ENCODE measurements at regions not wholly inside any gene's neighbourhood (a gene's known extent, or its start where the extent isn't known, plus 50 kb on each side); places are given as distances from the start of the nearest gene placed in this dataset.
"Not testable (repeated sequence)": the region's sequence is repeated elsewhere in the genome, so short reads cannot be mapped to it uniquely, and the experiment has no call there.

- no peak for DNase-seq
Observed at GRCh38 chr3:35070088-35070487, 569.2 kb upstream of the ARPP21 start.

- no peak for DNase-seq
Observed at GRCh38 chr3:35071772-35072171, 567.6 kb upstream of the ARPP21 start.

GRCh38 chr3:35078780-35079179, 560.5 kb upstream of the ARPP21 start:
- no peak for DNase-seq

GRCh38 chr3:35079403-35079802, 559.9 kb upstream of the ARPP21 start:
- DNase-seq, result no peak

- no peak for DNase-seq
Observed at GRCh38 chr3:35081899-35082298, 557.4 kb upstream of the ARPP21 start.

GRCh38 chr3:35088943-35089342, 550.4 kb upstream of the ARPP21 start:
- no peak for DNase-seq

GRCh38 chr3:35114686-35115085, 524.6 kb upstream of the ARPP21 start:
- no peak for DNase-seq

- DNase-seq, result no peak
Observed at GRCh38 chr3:35120026-35120425, 519.3 kb upstream of the ARPP21 start.

- no peak for DNase-seq
Observed at GRCh38 chr3:35137612-35138011, 501.7 kb upstream of the ARPP21 start.

- DNase-seq, result no peak
Observed at GRCh38 chr3:35141406-35141805, 497.9 kb upstream of the ARPP21 start.

GRCh38 chr3:35144011-35144410, 495.3 kb upstream of the ARPP21 start:
- DNase-seq, result no peak

GRCh38 chr3:35146256-35147035, 492.9 kb upstream of the ARPP21 start:
- DNase-seq, result not testable (repeated sequence)

- no peak for DNase-seq
Observed at GRCh38 chr3:35183927-35184675, 455.2 kb upstream of the ARPP21 start.

- no peak for DNase-seq
Observed at GRCh38 chr3:35184775-35185174, 454.6 kb upstream of the ARPP21 start.

GRCh38 chr3:35187908-35188307, 451.4 kb upstream of the ARPP21 start:
- no peak for DNase-seq

GRCh38 chr3:35194666-35195065, 444.7 kb upstream of the ARPP21 start:
- no peak for DNase-seq

- no peak for DNase-seq
Observed at GRCh38 chr3:35198857-35199256, 440.5 kb upstream of the ARPP21 start.

GRCh38 chr3:35200056-35200455, 439.3 kb upstream of the ARPP21 start:
- no peak for DNase-seq

GRCh38 chr3:35201211-35201610, 438.1 kb upstream of the ARPP21 start:
- DNase-seq, result no peak

- DNase-seq, result no peak
Observed at GRCh38 chr3:35215525-35216500, 423.5 kb upstream of the ARPP21 start.

GRCh38 chr3:35216501-35217266, 422.6 kb upstream of the ARPP21 start:
- no peak for DNase-seq

GRCh38 chr3:35223632-35224394, 415.5 kb upstream of the ARPP21 start:
- no peak for DNase-seq

Data from activated gamma-delta T cell treated with Interleukin-2 at 50 U/mL for 16 hours (primary cell).